ENCODE measurements at regions not wholly inside any gene's neighbourhood (a gene's known extent, or its start where the extent isn't known, plus 50 kb on each side); places are given as distances from the start of the nearest gene placed in this dataset.
"Not testable (repeated sequence)": the region's sequence is repeated elsewhere in the genome, so short reads cannot be mapped to it uniquely, and the experiment has no call there.

DNA sequence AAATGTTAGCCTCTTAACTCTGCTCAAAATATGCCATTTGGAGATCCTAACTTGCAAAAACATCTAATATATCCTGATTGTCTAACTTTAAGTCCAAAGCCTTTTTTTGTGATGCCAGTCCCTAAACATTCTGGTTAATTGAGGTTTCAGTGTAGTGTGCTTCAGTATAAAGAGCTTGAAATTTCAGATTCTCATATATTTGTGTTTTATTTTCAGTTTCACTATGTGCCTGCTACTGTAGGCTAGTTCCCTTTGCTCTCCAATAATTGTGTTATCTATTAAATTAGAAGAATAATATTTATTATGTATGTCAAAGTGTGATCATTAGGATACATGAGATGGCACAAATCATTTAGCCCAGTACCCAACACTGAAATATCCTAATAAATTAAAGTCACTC, 1361.2 kb downstream of the XPNPEP1 start:
- DNase-seq (ENCODE audit: low spot score): no peak
- no peak for FAIRE-seq

DNA sequence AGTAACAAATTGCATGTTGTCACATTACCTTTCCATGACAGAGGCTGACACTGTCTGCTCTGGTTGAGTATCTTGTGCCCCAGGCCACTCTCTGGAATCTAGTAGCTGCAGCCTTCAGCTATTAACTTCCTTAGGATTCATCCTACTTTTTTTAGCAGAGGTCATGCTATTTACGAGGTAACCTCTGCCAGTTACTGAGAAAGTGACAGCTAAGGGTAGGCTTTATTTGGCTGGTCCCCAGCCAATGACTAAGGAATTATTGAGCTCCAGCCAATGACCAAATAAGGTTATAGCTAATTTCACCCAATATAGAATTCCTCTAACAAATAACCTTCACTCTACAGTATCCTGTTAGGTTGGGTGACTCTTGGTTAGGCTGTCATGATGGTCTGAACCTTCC, 1361.7 kb downstream of the XPNPEP1 start:
- DNase-seq (ENCODE audit: low spot score) (no peak), FAIRE-seq (no peak)

DNA sequence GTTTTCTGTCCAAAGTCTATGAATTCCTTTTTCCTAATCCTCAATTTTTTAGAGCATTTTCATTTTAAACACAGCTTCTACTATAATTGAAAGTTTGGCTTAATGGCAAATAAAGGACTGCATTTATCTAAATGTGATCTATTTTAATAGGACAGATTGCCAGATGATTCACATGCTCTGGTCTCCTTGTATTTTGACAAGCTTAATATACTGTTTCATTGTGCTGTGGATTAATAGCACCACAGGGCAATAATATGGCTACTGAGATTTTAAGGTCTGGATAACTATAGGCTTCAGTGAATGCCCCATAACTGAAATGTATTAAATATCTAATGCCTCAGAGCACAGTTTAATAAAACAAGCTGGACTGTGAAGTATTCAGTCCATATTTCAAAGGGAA, 1362.8 kb downstream of the XPNPEP1 start:
- FAIRE-seq (no peak), DNase-seq (ENCODE audit: low spot score) (no peak)

DNA sequence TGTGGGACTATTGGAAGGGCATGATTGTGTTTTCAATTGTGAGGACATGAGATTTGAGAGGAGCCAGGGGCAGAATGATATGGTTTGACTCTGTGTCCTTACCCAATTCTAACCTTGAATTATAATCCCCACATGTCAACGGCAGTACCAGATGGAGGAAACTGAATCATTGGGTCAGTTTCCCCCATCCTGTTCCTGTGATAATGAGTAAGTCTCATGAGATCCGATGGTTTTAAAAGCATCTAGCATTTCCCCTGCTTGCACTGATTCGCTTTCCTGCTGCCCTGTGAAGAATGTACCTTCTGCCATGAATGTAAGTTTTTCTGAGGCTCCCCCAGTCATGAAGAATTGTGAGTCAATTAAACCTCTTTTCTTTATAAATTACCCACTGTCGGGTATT, 1367.1 kb downstream of the XPNPEP1 start:
- DNase-seq (ENCODE audit: low spot score) (no peak), FAIRE-seq (no peak)

DNA sequence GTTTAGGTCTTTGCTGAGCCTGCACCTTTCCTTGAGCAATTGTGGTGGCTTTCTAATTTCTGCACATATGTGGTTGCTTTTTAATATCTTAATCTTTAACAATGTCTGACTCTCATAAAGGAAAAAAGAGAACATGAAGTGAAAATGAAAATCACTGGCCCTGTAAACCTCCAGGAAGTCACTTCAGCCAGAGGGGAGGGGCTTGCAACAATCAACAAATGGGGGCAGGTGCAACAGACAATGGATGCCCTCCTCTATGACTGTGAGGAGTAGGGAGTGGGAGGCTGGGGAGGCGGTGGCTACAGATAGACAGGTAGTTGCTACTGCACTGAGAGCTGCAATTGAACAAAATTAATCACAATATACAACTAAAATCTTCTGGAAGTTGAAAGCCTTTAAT, 1377.4 kb downstream of the XPNPEP1 start:
- FAIRE-seq (no peak), DNase-seq (ENCODE audit: low spot score) (no peak)

DNA sequence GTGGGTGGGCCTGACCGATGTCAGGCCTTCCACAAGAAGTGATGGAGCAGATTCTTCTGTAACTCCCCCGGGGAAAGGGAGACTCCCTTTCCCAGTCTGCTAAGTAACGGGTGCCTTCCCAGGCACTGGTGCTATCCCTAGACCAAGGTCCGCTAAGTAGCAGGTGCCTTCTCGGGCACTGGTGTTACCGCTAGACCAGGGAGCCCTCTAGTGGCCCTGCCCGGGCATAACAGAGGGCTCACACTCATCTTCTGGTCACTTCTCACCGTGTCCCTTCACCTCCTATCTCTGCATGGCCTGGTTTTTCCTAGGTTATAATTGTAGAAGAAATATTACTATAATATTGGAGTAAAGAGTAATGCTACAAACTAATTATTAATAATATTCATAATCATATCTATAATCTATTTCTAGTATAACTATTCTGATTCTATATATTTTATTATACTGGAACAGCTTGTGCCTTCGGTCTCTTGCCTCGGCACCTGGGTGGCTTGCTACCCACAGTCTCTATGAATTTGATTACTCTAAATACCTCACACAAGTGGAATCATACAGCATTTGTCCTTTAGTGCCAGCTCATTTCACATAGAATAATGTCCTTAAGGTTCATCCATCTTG, 1378.7 kb downstream of the XPNPEP1 start:
- FAIRE-seq (peak; percentile 2), DNase-seq (ENCODE audit: low spot score) (peak; percentile 35)

DNA sequence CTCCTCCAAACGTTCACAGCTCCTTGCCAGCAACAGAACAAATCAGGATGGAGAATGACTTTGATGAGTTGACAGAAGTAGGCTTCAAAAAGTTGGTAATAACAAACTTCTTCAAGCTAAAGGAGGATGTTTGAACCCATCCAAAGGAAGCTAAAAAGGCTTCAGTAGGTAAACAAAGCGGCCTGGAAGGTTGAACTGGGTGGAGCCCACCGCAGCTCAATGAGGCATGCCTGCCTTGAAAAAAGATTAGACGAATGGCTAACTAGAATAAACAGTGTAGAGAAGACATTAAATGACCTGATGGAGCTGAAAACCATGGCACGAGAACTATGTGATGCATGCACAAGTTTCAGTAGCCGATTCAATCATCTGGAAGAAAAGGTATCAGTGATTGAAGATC, 1369.0 kb upstream of the SORCS1 start:
- not testable (repeated sequence) for FAIRE-seq; DNase-seq (ENCODE audit: low spot score)

DNA sequence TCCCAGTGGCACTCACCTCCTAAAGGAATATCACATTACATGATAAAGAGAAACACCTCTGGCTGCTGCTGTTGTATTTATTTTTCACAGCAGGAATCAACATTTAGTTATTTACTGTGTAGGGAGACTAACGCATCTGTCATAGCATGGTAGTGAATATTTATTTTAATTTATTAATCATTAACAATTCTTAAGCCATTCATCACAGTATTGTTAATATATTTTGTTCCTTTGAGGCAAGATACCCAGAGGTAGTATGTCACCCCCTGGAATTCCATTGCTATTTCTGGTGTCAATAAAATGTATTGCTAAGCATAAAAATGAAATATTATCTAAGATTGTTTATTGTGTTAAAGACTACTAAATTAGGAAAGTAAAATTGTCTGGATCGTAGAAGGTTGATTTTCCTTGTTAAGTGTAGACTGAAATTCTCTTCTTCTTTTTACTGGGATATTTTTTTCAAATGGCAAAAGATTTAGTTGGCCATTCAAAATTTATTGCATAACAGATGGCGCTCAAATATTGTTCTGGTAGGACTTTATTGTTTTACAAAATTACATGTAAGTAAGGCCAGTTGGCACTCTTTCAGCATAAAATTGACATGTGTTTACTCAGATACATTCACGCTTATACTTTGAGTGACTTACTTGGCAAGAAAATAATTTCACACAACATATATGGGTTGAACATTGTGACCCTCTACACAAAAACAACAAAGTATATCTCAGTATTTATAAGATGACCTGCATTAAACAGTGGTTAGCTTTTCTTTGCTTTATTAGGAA, 1358.7 kb upstream of the SORCS1 start:
- DNase-seq (ENCODE audit: low spot score): no peak

DNA sequence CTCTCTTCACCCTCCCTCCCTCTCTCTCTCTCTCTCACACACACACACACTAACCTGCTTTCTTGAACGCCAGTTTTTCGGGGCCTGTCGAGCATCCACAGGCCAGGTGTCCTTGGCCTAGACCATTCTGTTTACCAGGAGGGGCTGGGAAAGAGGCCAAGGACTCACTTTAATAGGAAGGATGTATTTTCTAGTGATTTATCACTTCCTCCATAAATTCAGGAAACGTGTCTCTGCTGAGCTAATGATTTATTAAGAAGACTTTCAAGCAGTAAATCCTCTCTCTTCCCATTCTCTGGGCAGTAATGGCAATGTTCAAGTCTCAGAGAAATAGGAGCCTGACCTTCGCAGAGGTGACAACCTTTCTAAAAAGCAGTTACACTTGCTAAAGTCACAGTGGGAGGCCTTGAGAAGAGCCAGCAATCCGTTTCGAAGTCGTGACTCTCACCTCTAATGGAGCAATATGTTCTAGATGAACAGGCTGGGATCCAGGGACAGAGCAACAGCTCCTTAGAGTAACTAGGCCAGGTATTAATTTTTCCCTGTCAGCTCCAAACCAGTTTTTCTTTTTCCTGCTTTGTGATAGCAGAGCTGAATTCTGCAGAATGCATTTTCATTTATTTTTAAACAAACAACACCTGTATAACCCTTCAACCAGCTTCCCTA, 1357.5 kb upstream of the SORCS1 start:
- FAIRE-seq (no peak), DNase-seq (ENCODE audit: low spot score) (no peak)

More for the DNA sequence above, 1358.7 kb upstream of the SORCS1 start:
- no peak for FAIRE-seq

DNA sequence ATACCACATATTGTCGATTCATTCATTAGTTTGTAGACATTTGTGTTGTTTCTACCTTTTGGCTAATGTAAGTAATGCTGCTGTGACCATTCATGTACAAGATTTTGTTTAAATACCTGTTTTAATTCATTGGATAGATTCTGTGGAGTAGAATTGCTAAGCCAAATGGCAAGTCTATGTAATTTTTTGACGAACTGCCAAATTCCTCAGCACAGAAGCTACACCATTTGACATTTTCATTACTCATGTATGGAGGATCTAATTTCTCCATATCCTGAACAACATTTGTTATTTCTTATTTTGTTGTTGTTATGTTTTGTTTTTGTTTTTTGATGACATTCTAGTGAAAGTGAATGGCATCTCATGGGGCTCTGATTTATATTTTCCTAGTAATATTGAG, 1351.3 kb upstream of the SORCS1 start:
- FAIRE-seq: no peak
- no peak for DNase-seq (ENCODE audit: low spot score)

DNA sequence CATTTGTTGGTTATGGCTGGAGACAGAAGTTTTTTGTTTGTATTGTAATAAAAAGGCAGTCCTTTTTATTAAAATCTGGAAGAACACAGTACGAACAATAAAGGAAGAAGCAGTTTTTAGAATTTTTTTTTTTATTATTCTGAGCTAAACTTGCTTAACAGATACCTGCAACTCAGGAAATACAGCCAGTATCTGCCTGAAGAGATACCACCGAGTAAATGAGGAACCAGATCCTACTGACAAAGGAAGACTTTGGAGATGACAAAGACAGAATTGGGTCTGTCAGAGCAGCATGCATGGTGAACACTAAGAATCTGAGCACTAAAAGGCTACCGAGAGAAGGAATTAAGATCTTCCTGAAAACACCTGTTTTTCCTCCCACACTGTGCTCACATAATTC, 1335.9 kb upstream of the SORCS1 start:
- DNase-seq (ENCODE audit: low spot score) (no peak), FAIRE-seq (no peak)

DNA sequence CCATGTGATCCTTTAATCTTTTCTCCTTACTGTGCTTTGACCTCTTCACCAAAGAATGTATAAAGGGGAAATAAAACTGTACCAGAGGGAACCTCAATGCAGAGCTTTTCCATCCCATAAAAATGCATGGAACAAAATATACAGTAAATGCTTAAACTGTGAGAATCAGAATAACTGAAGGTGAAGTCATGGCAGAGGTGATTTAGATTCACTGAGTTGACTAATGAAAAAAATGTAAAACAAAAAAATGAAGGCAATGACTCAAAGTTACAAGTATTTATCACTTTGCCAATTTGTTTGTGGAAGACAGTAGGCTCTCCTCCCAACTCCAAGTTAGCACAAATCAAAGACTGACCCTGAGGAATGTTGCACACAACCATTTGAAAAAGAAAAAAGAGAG, 1331.6 kb upstream of the SORCS1 start:
- DNase-seq (ENCODE audit: low spot score): no peak
- FAIRE-seq: no peak

DNA sequence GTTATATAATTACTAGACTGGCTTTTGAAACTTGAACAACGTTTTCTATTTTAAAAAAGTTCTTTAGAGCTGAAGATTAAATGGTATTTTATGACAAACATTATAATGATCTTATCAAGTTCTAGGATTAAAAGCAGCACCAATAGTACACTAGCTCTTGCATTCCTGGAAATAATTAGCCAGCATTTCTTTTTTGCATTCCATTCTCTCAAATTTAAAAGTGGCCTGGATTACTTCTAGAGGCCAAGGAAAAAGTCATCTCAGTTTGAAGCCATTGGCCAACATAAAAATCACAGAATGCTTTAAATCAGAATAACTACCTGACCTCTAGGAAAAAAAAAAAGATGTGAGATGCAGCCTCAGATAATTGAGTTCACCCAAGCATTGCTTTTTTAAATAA, 1326.4 kb upstream of the SORCS1 start:
- FAIRE-seq (no peak), DNase-seq (ENCODE audit: low spot score) (no peak)

DNA sequence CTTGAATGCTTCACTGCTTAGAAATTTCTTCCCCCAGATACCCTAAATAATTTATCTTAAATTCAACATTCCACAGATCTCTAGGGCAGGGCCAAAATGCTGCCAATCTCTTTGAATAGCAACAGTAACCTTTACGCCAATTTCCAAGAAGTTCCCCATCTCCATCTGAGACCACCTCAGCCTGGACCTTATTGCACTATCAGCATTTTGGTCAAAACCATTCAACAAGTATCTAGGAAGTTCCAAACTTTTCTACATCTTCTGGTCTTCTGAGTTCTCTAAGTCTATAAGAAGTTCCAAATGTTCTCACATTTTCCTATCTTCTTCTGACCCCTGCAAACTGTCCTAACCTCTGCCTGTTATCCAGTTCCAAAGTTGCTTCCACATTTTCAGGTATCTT, 1306.9 kb upstream of the SORCS1 start:
- no peak for DNase-seq (ENCODE audit: low spot score)
- no peak for FAIRE-seq

DNA sequence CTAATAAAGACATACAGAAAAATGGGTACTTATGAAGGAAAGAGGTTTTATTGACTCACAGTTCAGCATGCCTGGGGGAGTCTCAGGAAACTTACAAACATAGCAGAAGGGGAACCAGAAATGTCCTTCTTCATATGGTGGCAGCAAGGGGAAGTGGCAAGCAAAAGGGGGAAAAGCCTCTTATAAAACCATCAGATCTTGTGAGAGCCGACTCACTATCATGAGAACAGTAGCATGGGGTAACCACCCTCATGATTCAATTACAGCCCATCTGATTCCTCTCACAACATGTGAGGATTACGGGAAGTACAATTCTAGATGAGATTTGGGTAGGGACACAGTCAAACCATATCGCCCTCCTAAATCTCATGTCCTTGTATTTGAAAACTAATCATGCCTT, 1305.4 kb upstream of the SORCS1 start:
- FAIRE-seq (no peak), DNase-seq (ENCODE audit: low spot score) (no peak)

DNA sequence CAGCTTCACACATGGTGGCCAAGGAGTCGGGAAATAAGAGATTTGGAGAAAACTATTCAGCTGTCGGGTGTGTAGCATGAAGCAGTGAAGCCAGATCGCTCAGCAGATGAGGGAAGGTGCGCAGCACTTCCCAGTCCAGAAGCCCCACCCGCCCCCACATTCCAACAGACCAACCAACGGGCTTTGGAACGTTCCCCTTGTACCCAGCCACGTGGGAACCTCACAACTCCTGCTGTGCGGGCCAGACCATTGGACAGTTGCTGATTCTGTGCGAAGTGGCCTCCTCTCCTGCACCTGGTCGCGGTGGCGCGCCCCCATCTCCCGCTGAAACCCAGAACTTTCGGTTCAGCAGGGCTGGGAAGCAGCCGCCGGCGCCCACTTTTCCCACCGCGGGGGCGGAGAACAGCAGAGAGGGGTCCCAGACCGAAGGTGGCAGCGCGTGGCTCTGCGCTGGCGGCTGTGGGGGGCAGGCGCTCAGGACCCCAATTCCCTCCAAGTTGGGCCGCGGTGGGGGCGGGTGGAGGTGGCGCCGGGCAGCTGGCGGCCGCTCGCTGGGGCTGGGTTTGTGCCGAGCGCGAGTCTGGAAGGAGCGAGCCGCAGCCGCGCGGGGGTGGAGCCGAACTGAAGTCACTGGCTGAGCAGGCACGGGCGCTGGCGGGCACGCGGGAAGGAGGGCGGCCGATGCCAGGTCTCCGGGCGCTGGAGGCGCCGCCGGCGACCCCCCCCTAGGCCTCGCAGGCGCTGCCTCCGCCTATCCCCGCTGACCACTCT, 1301.5 kb upstream of the SORCS1 start:
- no peak for DNase-seq (ENCODE audit: low spot score)
- no peak for FAIRE-seq

DNA sequence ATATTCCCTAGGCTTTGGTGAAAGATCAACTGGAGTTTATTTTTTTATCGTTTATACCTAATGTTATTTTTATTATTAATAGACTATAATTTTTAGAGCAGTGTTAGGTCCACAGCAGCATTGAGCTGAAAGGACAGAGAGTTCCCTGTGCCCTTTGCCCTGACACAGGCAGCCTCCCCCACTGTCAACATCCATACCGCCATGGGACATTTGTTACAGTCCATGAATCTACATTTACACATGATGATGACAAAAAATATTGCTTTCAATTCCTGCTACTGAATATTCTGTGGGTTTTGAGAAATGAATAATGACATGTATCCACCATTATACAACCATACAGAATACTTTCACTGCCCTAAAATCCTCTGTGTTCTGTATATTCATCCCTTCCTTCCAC, 1297.5 kb upstream of the SORCS1 start:
- DNase-seq (ENCODE audit: low spot score) (no peak), FAIRE-seq (no peak)

DNA sequence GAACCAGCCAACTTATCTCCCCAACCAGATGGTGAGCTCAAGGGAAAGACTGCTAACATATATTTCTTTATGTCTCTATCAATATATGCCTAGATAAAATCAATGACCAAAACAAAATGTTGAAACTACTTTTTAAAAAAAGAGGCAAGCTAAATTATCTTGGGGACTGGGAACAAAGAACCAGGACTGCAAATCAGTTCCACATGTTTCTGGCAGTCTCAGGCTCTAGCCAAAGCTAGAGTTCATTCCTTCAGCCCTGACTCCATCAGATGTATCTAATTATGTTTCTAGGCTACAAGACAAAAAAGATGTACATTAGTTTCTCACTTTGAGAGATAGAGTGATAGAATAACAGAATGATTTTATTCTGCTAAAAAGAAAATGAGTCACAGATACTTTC, 1290.3 kb upstream of the SORCS1 start:
- FAIRE-seq: no peak

DNA sequence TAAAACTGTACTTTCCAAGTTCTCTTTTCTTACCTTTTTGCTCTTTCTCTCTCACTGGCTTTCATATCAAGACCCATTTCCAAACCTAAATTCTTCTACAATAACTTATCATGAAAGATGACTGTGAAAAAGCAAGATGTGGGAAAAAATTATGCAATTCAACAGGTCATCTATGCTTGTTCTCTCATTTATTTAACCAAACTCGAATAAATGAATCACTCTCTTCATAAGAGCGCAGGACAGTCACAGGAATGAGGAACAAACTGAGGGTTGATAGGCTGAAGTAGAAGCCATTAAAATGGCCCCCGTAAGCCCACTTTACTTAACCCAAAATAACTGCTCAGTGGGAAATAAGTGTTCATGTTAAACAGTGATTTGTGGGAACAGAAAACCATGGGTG, 1289.7 kb upstream of the SORCS1 start:
- DNase-seq (ENCODE audit: low spot score) (no peak), FAIRE-seq (no peak)

More for the DNA sequence above, 1290.3 kb upstream of the SORCS1 start:
- DNase-seq (ENCODE audit: low spot score): no peak

DNA sequence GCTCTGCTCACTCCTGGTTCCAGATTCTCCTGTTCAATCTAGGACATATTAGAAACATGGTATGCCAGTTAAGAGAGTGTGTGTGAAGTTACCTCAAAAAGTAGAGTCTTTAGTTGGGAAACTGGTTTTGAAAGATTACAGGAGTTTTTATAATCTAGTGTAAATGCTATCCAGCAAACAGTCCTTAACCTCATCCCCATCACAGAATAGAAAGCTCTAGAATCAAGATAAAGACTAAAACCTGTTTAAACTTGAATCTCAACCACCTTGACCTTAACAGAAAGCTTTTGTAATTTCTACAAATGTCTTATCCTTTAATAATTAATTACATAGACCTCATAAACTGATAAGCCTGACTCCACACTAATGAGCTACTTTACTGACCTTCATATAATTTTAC, 1288.7 kb upstream of the SORCS1 start:
- FAIRE-seq: no peak

DNA sequence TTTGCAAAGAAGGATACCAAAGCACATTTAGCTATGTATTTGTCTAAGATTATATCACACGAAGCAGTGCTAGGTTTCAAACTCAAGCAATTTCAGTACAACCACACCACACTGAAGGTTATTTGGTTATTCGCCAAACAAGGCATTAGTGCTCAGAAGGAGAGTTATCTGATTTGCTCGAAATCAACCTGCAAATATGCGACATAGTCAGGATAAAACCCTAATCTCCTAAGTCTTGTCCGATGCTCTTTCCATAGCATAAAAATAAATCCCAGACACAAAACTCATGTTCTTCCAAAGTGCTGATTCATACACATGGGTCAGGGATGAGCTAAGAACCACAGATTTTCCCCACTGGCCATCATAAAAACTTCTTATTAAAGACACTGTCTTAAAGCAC, 1288.0 kb upstream of the SORCS1 start:
- DNase-seq (ENCODE audit: low spot score) (no peak), FAIRE-seq (no peak)

More for the DNA sequence above, 1288.7 kb upstream of the SORCS1 start:
- no peak for DNase-seq (ENCODE audit: low spot score)

DNA sequence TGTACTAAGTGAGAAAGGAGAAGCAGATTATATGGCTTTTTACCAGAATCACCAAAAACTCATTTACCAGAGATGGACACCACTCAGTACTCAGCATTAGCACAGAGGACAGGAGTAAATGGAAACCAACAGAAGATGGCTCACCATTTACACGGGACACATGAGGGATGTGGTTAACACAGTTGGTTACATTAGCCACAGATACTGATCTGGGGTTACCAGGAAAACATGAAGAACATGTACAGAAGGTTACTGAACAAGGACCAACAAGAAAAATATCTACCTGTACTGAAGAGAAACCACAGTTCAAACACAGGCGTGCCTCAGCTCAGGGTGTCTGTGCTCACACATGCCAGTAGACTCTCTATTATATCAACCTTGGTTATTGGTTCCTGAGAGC, 1285.8 kb upstream of the SORCS1 start:
- FAIRE-seq (no peak), DNase-seq (ENCODE audit: low spot score) (no peak)
